GM18505 (cell line): ENCODE measurements at regions not wholly inside any gene's neighbourhood (a gene's known extent, or its start where the extent isn't known, plus 50 kb on each side); places are given as distances from the start of the nearest gene placed in this dataset.
"Not testable (repeated sequence)": the region's sequence is repeated elsewhere in the genome, so short reads cannot be mapped to it uniquely, and the experiment has no call there.

Experiments used
- ATAC-seq: cut with Tn5 transposase; IDR thresholded peaks from one replicate; pipeline ENCODE4 v1.9.1; 2021; ENCODE audit not compliant: unreplicated experiment
- POLR2A ChIP-seq: IDR thresholded peaks from 4 replicates; pipeline ENCODE4 v1.6.1; 2011; ENCODE audit warnings: borderline replicate concordance; ENCODE audit not compliant: insufficient read depth, insufficient read length; ENCODE audit errors: extremely low read depth

GRCh38 chr20:40902661-40903060, 126.0 kb upstream of the TOP1 start:
- ATAC-seq: no peak
- no peak for TF ChIP-seq POLR2A

- no peak for TF ChIP-seq POLR2A
- ATAC-seq: no peak
Observed at GRCh38 chr20:40908309-40908708, 120.3 kb upstream of the TOP1 start.

- not testable (repeated sequence) for ATAC-seq
Observed at GRCh38 chr20:40909489-40909888, 119.1 kb upstream of the TOP1 start.

GRCh38 chr20:40910436-40910835, 118.2 kb upstream of the TOP1 start:
- ATAC-seq: not testable (repeated sequence)

GRCh38 chr20:40911152-40911551, 117.5 kb upstream of the TOP1 start:
- ATAC-seq: not testable (repeated sequence)

- ATAC-seq: no peak
- no peak for TF ChIP-seq POLR2A
Observed at GRCh38 chr20:40913224-40914185, 115.1 kb upstream of the TOP1 start.

GRCh38 chr20:40915756-40916155, 112.9 kb upstream of the TOP1 start:
- no peak for TF ChIP-seq POLR2A

GRCh38 chr20:40916276-40916675, 112.3 kb upstream of the TOP1 start:
- no peak for TF ChIP-seq POLR2A
- no peak for ATAC-seq

More at GRCh38 chr20:40915756-40916155, 112.9 kb upstream of the TOP1 start:
- ATAC-seq: no peak

GRCh38 chr20:40920291-40920690, 108.3 kb upstream of the TOP1 start:
- no peak for ATAC-seq
- no peak for TF ChIP-seq POLR2A

GRCh38 chr20:40922865-40923264, 105.8 kb upstream of the TOP1 start:
- ATAC-seq: no peak

GRCh38 chr20:40925829-40926510, 102.7 kb upstream of the TOP1 start:
- ATAC-seq: no peak
- no peak for TF ChIP-seq POLR2A

More at GRCh38 chr20:40922865-40923264, 105.8 kb upstream of the TOP1 start:
- TF ChIP-seq POLR2A: no peak

GRCh38 chr20:40926928-40927327, 101.7 kb upstream of the TOP1 start:
- no peak for ATAC-seq
- TF ChIP-seq POLR2A: no peak

GRCh38 chr20:40930561-40930960, 98.1 kb upstream of the TOP1 start:
- no peak for ATAC-seq
- no peak for TF ChIP-seq POLR2A

GRCh38 chr20:40931410-40932044, 97.1 kb upstream of the TOP1 start:
- no peak for TF ChIP-seq POLR2A
- no peak for ATAC-seq
